ENCODE measurements at regions not wholly inside any gene's neighbourhood (a gene's known extent, or its start where the extent isn't known, plus 50 kb on each side); places are given as distances from the start of the nearest gene placed in this dataset.
A peak's percentile ranks its signal among the peaks of the same experiment; 100 is the strongest.

- H4K20me1 ChIP-seq (ENCODE audit: control insufficient read depth, extremely low read depth, insufficient read depth, low read length) = no peaks in the 10 kb centered on the region
- DNase-seq (ENCODE audit: low read depth, low spot score) (no peak), FAIRE-seq (no peak)
- peaks cover 3% of the 10 kb centered on the region for H3K4me1 ChIP-seq (ENCODE audit: control insufficient read depth, extremely low read depth, insufficient read depth, low read length)
- H2AFZ ChIP-seq (ENCODE audit: control insufficient read depth, low read length) = no peak overlapping the region
- H3K27me3 ChIP-seq (ENCODE audit: control insufficient read depth, extremely low read depth, insufficient read depth, low read length) = no peaks in the 10 kb centered on the region
- no peak overlapping the region for H3K4me2 ChIP-seq (ENCODE audit: control insufficient read depth, extremely low read depth, insufficient read depth, low read depth, low read length)
- H3K9me1 ChIP-seq (ENCODE audit: control insufficient read depth, extremely low read depth, insufficient read depth, low read length) = no peaks in the 10 kb centered on the region
- no peak overlapping the region for H3K9ac ChIP-seq (ENCODE audit: control insufficient read depth, extremely low read depth, insufficient read depth, low read length)
- H3K36me3 ChIP-seq (ENCODE audit: control insufficient read depth in 2 of 2, extremely low read depth in 1 of 2, insufficient read depth in 2 of 2, low read length in 2 of 2) = no peaks in the 10 kb centered on the region
- H3K4me3 ChIP-seq (ENCODE audit: control insufficient read depth in 2 of 3, extremely low read depth in 1 of 3, insufficient read depth in 2 of 3, low read depth in 1 of 3, low read length in 3 of 3) = no peak overlapping the region
- no peak overlapping the region for H3K27ac ChIP-seq (ENCODE audit: control insufficient read depth, insufficient read depth, low read length)
- dilution Hi-C loops (cut with MboI; ENCODE audit: extremely low pct_ligation_motif_present, low sequenced_read_pairs) = no loop called here
- H3K9me3 ChIP-seq (ENCODE audit: control insufficient read depth, low read depth, low read length) = no peaks in the 10 kb centered on the region
- no peak for TF ChIP-seq EZH2 (IDR thresholded peaks at IDR 0.05; ENCODE audit: low read length)
- peak in 1 of 3 experiments; percentile 21 for TF ChIP-seq CTCF (optimal IDR thresholded peaks at IDR 0.05 in 1 of 3, IDR thresholded peaks at IDR 0.05 in 1 of 3, conservative IDR thresholded peaks at IDR 0.05 in 1 of 3; ENCODE audit: extremely low read depth in 1 of 3, insufficient read depth in 2 of 3, low read length in 3 of 3)
- no peaks in the 10 kb centered on the region for H3K79me2 ChIP-seq (ENCODE audit: control insufficient read depth, insufficient read depth, low read length)
These were observed 148.3 kb downstream of the SMAD6 start for GRCh38 chr15:66850078-66850991.

GRCh38 chr15:66850996-66851310 lies 148.9 kb downstream of the SMAD6 start:
- no peak for FAIRE-seq
- dilution Hi-C loops (cut with MboI; ENCODE audit: extremely low pct_ligation_motif_present, low sequenced_read_pairs) = no loop called here
- H3K27ac ChIP-seq (ENCODE audit: control insufficient read depth, insufficient read depth, low read length) = no peak overlapping the region
- H3K79me2 ChIP-seq (ENCODE audit: control insufficient read depth, insufficient read depth, low read length) = no peaks in the 10 kb centered on the region
- H3K36me3 ChIP-seq (ENCODE audit: control insufficient read depth in 2 of 2, extremely low read depth in 1 of 2, insufficient read depth in 2 of 2, low read length in 2 of 2) = no peaks in the 10 kb centered on the region
- peak overlapping the region; percentile 42 for H3K4me2 ChIP-seq (ENCODE audit: control insufficient read depth, extremely low read depth, insufficient read depth, low read depth, low read length)
- H3K27me3 ChIP-seq (ENCODE audit: control insufficient read depth, extremely low read depth, insufficient read depth, low read length) = no peaks in the 10 kb centered on the region
- DNase-seq (ENCODE audit: low read depth, low spot score) = no peak
- H3K9me1 ChIP-seq (ENCODE audit: control insufficient read depth, extremely low read depth, insufficient read depth, low read length) = no peaks in the 10 kb centered on the region
- H3K4me1 ChIP-seq (ENCODE audit: control insufficient read depth, extremely low read depth, insufficient read depth, low read length) = peaks cover 3% of the 10 kb centered on the region
- no peak overlapping the region for H3K9ac ChIP-seq (ENCODE audit: control insufficient read depth, extremely low read depth, insufficient read depth, low read length)
- H2AFZ ChIP-seq (ENCODE audit: control insufficient read depth, low read length) = peak overlapping the region; percentile 76
- TF ChIP-seq EZH2 (IDR thresholded peaks at IDR 0.05; ENCODE audit: low read length) (no peak), CTCF (optimal IDR thresholded peaks at IDR 0.05 in 1 of 3, IDR thresholded peaks at IDR 0.05 in 1 of 3, conservative IDR thresholded peaks at IDR 0.05 in 1 of 3; ENCODE audit: extremely low read depth in 1 of 3, insufficient read depth in 2 of 3, low read length in 3 of 3) (no peak)
- H3K9me3 ChIP-seq (ENCODE audit: control insufficient read depth, low read depth, low read length) = no peaks in the 10 kb centered on the region
- no peaks in the 10 kb centered on the region for H4K20me1 ChIP-seq (ENCODE audit: control insufficient read depth, extremely low read depth, insufficient read depth, low read length)
- no peak overlapping the region for H3K4me3 ChIP-seq (ENCODE audit: control insufficient read depth in 2 of 3, extremely low read depth in 1 of 3, insufficient read depth in 2 of 3, low read depth in 1 of 3, low read length in 3 of 3)
